ENCODE measurements at regions not wholly inside any gene's neighbourhood (a gene's known extent, or its start where the extent isn't known, plus 50 kb on each side); places are given as distances from the start of the nearest gene placed in this dataset.
"Not testable (repeated sequence)": the region's sequence is repeated elsewhere in the genome, so short reads cannot be mapped to it uniquely, and the experiment has no call there.

DNA sequence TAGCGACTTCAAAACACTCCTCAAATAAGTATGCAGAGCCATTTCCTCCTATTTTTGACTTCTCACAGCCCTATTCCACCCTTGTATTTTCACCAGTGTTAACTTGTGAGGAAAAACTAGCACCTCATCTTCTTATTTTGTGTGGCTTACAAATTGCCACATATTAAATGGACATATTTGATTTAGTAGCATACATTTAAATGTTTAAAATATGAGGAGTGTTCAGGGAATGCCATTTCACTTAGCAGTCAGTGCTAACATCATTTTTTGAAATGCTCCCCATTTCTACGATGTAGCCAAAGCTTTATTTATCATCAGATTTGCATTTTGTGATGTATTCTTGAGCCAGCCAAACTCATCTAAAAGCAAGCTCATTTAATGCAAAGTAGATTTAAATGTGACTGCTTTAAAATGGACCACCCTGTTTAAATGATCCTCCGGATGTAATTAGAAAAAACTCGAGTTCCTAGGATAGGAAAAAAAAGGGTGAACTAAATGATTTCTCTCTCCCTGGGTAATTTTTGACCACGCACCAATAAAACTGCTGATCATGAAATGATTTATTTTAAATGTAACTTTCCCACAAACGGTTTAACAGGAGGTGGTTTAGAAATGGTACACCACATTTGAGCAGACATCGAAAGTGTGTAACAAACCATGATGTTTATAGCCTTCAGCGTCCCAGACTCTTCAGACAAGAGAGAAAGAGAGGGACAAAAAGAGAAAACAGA lies 172.6 kb downstream of the CD83 start:
- Mint-ChIP-seq H3K4me3 (ENCODE audit: unreplicated experiment) (no peak overlapping the region), H3K36me3 (ENCODE audit: unreplicated experiment) (peaks cover 4% of the 10 kb centered on the region), H3K4me1 (ENCODE audit: low read depth, unreplicated experiment) (peaks cover 5% of the 10 kb centered on the region), H3K27ac (ENCODE audit: unreplicated experiment) (no peak overlapping the region), H3K9me3 (ENCODE audit: unreplicated experiment) (peaks cover 2% of the 10 kb centered on the region), H3K27me3 (ENCODE audit: unreplicated experiment) (peaks cover 2% of the 10 kb centered on the region)
- DNase-seq = no peak
- TF ChIP-seq, protein P1, sequence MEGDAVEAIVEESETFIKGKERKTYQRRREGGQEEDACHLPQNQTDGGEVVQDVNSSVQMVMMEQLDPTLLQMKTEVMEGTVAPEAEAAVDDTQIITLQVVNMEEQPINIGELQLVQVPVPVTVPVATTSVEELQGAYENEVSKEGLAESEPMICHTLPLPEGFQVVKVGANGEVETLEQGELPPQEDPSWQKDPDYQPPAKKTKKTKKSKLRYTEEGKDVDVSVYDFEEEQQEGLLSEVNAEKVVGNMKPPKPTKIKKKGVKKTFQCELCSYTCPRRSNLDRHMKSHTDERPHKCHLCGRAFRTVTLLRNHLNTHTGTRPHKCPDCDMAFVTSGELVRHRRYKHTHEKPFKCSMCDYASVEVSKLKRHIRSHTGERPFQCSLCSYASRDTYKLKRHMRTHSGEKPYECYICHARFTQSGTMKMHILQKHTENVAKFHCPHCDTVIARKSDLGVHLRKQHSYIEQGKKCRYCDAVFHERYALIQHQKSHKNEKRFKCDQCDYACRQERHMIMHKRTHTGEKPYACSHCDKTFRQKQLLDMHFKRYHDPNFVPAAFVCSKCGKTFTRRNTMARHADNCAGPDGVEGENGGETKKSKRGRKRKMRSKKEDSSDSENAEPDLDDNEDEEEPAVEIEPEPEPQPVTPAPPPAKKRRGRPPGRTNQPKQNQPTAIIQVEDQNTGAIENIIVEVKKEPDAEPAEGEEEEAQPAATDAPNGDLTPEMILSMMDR (IDR thresholded peaks at IDR 0.05; ENCODE audit: partially characterized antibody, unreplicated experiment) = no peak

DNA sequence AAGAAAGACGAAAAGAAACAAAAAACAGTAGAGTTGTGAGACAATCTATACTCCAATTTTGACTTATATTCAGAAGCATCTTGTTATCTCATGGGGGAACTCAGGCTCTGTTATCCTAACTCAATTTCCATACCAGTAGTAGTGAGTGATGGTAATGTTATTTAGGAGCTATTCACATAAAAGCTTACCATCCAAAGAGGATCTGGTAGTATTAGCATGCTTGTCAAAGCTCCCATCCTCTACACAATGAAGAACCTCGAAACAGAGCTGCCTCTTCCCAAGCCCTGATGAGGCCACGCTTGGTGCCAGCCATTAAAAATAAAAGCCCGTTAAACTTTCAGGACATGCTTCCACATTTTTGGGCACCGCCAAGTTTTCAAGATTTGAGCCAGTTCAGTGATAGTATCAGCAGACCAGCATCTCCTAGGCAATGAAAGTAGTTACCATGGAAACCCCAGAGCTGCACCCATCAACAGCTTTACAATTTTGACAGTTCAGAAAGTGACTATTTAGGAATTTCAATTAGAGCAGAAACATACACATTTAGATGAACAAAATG lies 173.3 kb downstream of the CD83 start:
- Mint-ChIP-seq H3K27me3 (ENCODE audit: unreplicated experiment) (peaks cover 2% of the 10 kb centered on the region), H3K4me3 (ENCODE audit: unreplicated experiment) (no peak overlapping the region), H3K9me3 (ENCODE audit: unreplicated experiment) (peaks cover 2% of the 10 kb centered on the region), H3K27ac (ENCODE audit: unreplicated experiment) (no peak overlapping the region), H3K36me3 (ENCODE audit: unreplicated experiment) (peaks cover 4% of the 10 kb centered on the region), H3K4me1 (ENCODE audit: low read depth, unreplicated experiment) (peaks cover 7% of the 10 kb centered on the region)
- TF ChIP-seq, protein P1 (IDR thresholded peaks at IDR 0.05; ENCODE audit: partially characterized antibody, unreplicated experiment) = no peak
- DNase-seq = no peak

DNA sequence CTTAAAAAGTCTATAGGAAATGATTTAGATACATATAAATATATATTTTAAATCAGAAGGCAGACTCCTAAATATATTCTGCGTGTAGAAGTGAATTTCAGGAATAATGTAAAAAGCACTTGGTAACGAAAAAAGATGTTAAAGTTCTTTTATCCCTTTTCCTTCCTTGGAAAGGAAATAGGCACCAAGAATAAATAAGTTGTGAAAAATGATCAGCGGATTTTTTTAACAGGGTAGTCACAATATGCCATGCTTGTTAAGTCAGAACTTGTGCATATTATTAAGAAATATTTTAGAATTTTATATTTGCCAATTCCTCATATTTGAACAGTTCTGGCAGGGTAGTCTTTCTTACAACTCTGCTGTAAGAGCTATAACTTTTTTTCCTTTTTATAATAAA lies 173.8 kb downstream of the CD83 start:
- no peak for DNase-seq
- H3K36me3 Mint-ChIP-seq (ENCODE audit: unreplicated experiment) = peaks cover 4% of the 10 kb centered on the region
- H3K27ac Mint-ChIP-seq (ENCODE audit: unreplicated experiment) = no peak overlapping the region

DNA sequence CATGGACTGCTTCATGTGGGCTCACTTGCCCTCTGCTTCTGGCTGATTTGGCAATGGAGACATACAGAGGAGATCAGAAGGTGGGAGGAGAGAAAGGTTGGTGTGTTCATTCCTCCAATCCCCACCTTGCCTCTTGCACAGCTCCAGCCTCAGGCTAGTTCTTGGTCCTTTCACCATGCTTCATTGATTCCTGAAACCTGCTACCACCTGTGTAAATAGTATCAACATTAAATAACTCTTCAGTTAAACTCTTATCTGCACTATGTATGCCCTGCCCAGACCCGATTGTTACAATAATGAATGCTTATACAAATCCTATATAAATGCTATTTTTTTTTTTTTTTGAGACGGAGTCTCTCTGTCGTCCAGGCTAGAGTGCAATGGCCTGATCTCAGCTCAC lies 174.5 kb downstream of the CD83 start:
- Mint-ChIP-seq H3K9me3 (ENCODE audit: unreplicated experiment) (peaks cover 2% of the 10 kb centered on the region), H3K27ac (ENCODE audit: unreplicated experiment) (no peak overlapping the region), H3K4me3 (ENCODE audit: unreplicated experiment) (no peak overlapping the region), H3K36me3 (ENCODE audit: unreplicated experiment) (peaks cover 4% of the 10 kb centered on the region), H3K4me1 (ENCODE audit: low read depth, unreplicated experiment) (peaks cover 14% of the 10 kb centered on the region), H3K27me3 (ENCODE audit: unreplicated experiment) (peaks cover 2% of the 10 kb centered on the region)
- TF ChIP-seq, protein P1 (IDR thresholded peaks at IDR 0.05; ENCODE audit: partially characterized antibody, unreplicated experiment) = no peak
- no peak for DNase-seq

More for the DNA sequence above, 173.8 kb downstream of the CD83 start:
- H3K27me3 Mint-ChIP-seq (ENCODE audit: unreplicated experiment) = peaks cover 2% of the 10 kb centered on the region
- peaks cover 2% of the 10 kb centered on the region for H3K9me3 Mint-ChIP-seq (ENCODE audit: unreplicated experiment)
- peaks cover 9% of the 10 kb centered on the region for H3K4me1 Mint-ChIP-seq (ENCODE audit: low read depth, unreplicated experiment)
- TF ChIP-seq, protein P1 (IDR thresholded peaks at IDR 0.05; ENCODE audit: partially characterized antibody, unreplicated experiment) = no peak
- no peak overlapping the region for H3K4me3 Mint-ChIP-seq (ENCODE audit: unreplicated experiment)

DNA sequence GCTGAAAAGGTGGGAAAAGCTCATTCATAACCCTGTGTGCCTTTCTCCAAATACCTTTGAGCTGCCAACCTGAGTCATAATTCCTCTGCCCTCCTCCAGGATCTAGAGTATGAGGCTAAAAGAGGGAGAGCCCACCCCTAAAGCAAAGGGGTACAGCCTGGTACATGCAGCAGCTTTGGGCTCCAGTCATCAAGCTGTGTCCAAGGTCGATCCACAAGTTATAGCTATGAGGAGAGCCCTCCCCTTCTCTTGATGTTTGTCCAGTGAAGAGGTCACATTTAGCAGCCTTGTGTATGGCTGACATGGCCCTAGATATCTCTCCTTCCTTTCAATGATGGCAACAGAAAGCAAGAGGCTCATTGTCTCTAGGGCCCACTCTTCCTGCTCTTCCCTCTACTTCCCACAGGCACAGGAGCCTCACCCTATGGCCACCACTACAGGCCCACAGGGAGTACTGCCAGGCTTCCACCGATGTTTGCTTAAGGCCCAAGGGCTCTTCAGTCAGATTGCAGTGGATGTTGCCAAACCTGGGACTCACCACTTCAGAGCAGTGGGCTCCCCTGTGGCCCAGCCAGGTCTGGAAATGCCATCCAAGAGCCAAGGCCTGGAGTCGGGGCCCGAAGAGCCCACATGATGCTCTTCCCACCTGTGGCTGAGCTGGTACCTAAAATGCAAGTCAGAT lies 176.8 kb downstream of the CD83 start:
- Mint-ChIP-seq H3K36me3 (ENCODE audit: unreplicated experiment) (peaks cover 8% of the 10 kb centered on the region), H3K9me3 (ENCODE audit: unreplicated experiment) (peaks cover 2% of the 10 kb centered on the region), H3K27ac (ENCODE audit: unreplicated experiment) (no peak overlapping the region), H3K4me3 (ENCODE audit: unreplicated experiment) (no peak overlapping the region), H3K27me3 (ENCODE audit: unreplicated experiment) (peaks cover 2% of the 10 kb centered on the region), H3K4me1 (ENCODE audit: low read depth, unreplicated experiment) (peaks cover 19% of the 10 kb centered on the region)
- DNase-seq = no peak
- TF ChIP-seq, protein P1 (IDR thresholded peaks at IDR 0.05; ENCODE audit: partially characterized antibody, unreplicated experiment) = no peak

DNA sequence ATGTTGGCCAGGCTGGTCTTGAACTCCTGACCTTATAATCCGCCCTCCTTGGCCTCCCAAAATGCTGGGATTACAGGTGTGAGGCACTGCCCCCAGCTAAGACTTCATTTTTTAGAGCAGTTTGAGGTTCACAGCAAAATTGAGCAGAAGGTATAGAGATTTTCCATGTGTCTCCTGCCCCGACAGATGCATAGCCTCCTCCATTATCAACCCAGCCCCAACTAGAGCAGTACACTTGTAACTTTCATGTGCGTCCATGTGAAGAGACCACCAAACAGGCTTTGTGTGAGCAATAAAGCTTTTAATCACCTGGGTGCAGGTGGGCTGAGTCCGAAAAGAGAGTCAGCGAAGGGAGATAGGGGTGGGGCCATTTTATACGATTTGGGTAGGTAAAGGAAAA lies 179.1 kb downstream of the CD83 start:
- peaks cover 14% of the 10 kb centered on the region for H3K4me1 Mint-ChIP-seq (ENCODE audit: low read depth, unreplicated experiment)
- H3K27me3 Mint-ChIP-seq (ENCODE audit: unreplicated experiment) = not testable (repeated sequence)

DNA sequence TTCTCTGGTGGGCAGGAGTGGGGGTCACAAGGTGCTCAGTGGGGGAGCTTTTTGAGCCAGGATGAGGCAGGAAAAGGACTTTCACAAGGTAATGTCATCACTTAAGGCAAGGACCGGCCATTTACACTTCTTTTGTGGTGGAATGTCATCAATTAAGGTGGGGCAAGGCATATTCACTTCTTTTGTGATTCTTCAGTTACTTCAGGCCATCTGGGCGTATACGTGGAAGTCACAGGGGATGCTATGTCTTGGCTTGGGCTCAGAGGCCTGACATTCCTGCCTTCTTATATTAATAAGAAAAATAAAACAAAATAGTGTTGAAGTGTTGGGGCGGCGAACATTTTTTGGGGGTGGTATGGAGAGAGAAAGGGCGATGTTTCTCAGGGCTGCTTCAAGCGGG lies 179.5 kb downstream of the CD83 start:
- H3K9me3 Mint-ChIP-seq (ENCODE audit: unreplicated experiment); DNase-seq; H3K4me3 Mint-ChIP-seq (ENCODE audit: unreplicated experiment); H3K36me3 Mint-ChIP-seq (ENCODE audit: unreplicated experiment); H3K27ac Mint-ChIP-seq (ENCODE audit: unreplicated experiment); H3K27me3 Mint-ChIP-seq (ENCODE audit: unreplicated experiment): not testable (repeated sequence)
- H3K4me1 Mint-ChIP-seq (ENCODE audit: low read depth, unreplicated experiment) = peaks cover 14% of the 10 kb centered on the region

More for the DNA sequence above, 179.1 kb downstream of the CD83 start:
- H3K9me3 Mint-ChIP-seq (ENCODE audit: unreplicated experiment); DNase-seq; H3K36me3 Mint-ChIP-seq (ENCODE audit: unreplicated experiment); H3K4me3 Mint-ChIP-seq (ENCODE audit: unreplicated experiment): not testable (repeated sequence)
- H3K27ac Mint-ChIP-seq (ENCODE audit: unreplicated experiment) = peak overlapping the region; percentile 3

Data from glutamatergic neuron (in vitro differentiated cells).